SK-N-SH (cell line): ENCODE measurements at regions not wholly inside any gene's neighbourhood (a gene's known extent, or its start where the extent isn't known, plus 50 kb on each side); places are given as distances from the start of the nearest gene placed in this dataset.

Experiments used
- CTCF ChIA-PET: fragments of 300-600, 350-600 bp; formaldehyde crosslinking; extraction: SDS; loops from one replicate; lab custom pipeline; 2021; lab: Yijun Ruan, JAX
- POLR2A ChIA-PET: fragments of 350-600 bp; sonication (Branson Sonifier 250); formaldehyde crosslinking; extraction: SDS; loops from one replicate; lab custom pipeline; 2020; ENCODE audit warnings: antibody characterized with exemption, inconsistent platforms; lab: Yijun Ruan, JAX
- DNase-seq: peaks from one replicate; pipeline ENCODE4 v3.0.0; 2012
- H2AFZ ChIP-seq: fragments of 200-600 bp; sonication (generic); 2 replicates; pipeline ENCODE4 v1.8.1; 2016; ENCODE audit warnings: antibody characterized with exemption, mild to moderate bottlenecking, low read depth
- H3F3A ChIP-seq: fragments of 200-600 bp; sonication (generic); replicated peaks from 2 replicates; pipeline ENCODE3; 2016; ENCODE audit warnings: antibody characterized with exemption, mild to moderate bottlenecking; ENCODE audit not compliant: insufficient read depth
- H3K27ac ChIP-seq, 2 experiments: fragments of 200-500 bp in 1 of 2; fragments of 200-600 bp in 1 of 2; sonication (Bioruptor generic) in 1 of 2; sonication (generic), shearing (Covaris generic) in 1 of 2; 2 replicates each; pipeline versions ENCODE4 v1.5.1 to v1.6.1; 2014 to 2016; ENCODE audit warnings: low read depth in 2 of 2, inconsistent platforms in 1 of 2, low read length in 1 of 2, mild to moderate bottlenecking in 1 of 2, mixed read lengths in 1 of 2
- H3K27me3 ChIP-seq: fragments of 200-600 bp; sonication (generic), shearing (Covaris generic); 2 replicates; pipeline ENCODE4 v1.6.1; 2016; ENCODE audit warnings: mixed run types; ENCODE audit not compliant: insufficient read depth
- H3K36me3 ChIP-seq, 2 experiments: fragments of 200-500 bp in 1 of 2; fragments of 200-600 bp in 1 of 2; sonication (Bioruptor generic) in 1 of 2; sonication (generic) in 1 of 2; replicated peaks in 1 of 2; 2 replicates each; pipeline versions ENCODE3 to v1.5.1; 2014 to 2016; ENCODE audit warnings: low read length in 1 of 2, mild to moderate bottlenecking in 1 of 2; ENCODE audit not compliant: insufficient read depth in 2 of 2, control insufficient read depth in 1 of 2
- H3K4me1 ChIP-seq, 2 experiments: fragments of 200-500 bp in 1 of 2; fragments of 200-600 bp in 1 of 2; sonication (Bioruptor generic) in 1 of 2; sonication (generic), shearing (Covaris generic) in 1 of 2; 2 replicates each; pipeline versions ENCODE4 v1.5.1 to v1.6.1; 2014 to 2016; ENCODE audit warnings: low read depth in 1 of 2, low read length in 1 of 2, mixed run types in 1 of 2; ENCODE audit not compliant: insufficient read depth in 2 of 2, control insufficient read depth in 1 of 2
- H3K4me2 ChIP-seq: fragments of 200-600 bp; sonication (generic), shearing (Covaris generic); 2 replicates; pipeline ENCODE4 v1.6.1; 2017; ENCODE audit warnings: mixed run types
- H3K4me3 ChIP-seq, 2 experiments: fragments of 200-500 bp in 1 of 2; fragments of 200-600 bp in 1 of 2; sonication (Bioruptor generic) in 1 of 2; sonication (generic), shearing (Covaris generic) in 1 of 2; 2 replicates each; pipeline versions ENCODE4 v1.5.1 to v1.8.1; 2014 to 2016; ENCODE audit warnings: low read depth in 2 of 2, inconsistent platforms in 1 of 2, low read length in 1 of 2, mild to moderate bottlenecking in 1 of 2, mixed read lengths in 1 of 2, moderate library complexity in 1 of 2
- H3K79me2 ChIP-seq: fragments of 200-600 bp; sonication (generic); 2 replicates; pipeline ENCODE4 v1.8.1; 2017; ENCODE audit warnings: mild to moderate bottlenecking; ENCODE audit not compliant: insufficient read depth
- H3K9ac ChIP-seq: fragments of 200-600 bp; sonication (generic); 2 replicates; pipeline ENCODE4 v1.6.1; 2017; ENCODE audit warnings: mixed run types
- H3K9me2 ChIP-seq: fragments of 200-600 bp; sonication (generic); 2 replicates; pipeline ENCODE4 v1.6.1; 2017; ENCODE audit warnings: mixed run types
- H3K9me3 ChIP-seq: fragments of 200-600 bp; sonication (generic); 2 replicates; pipeline ENCODE4 v1.6.1; 2017; ENCODE audit warnings: mixed run types, mild to moderate bottlenecking, moderate library complexity
- H4K20me1 ChIP-seq: fragments of 200-600 bp; sonication (generic); 2 replicates; pipeline ENCODE4 v1.6.1; 2017; ENCODE audit warnings: mild to moderate bottlenecking, mixed run types; ENCODE audit not compliant: insufficient read depth
- CHD2 ChIP-seq: fragments of 150-350 bp; IDR thresholded peaks from 2 replicates; pipeline ENCODE4 v1.6.1; 2018; ENCODE audit warnings: low read length; ENCODE audit not compliant: partially characterized antibody
- EP300 ChIP-seq, 2 experiments: IDR thresholded peaks; 2 replicates each; pipeline versions ENCODE4 v1.4.0 to v1.6.1; 2012; ENCODE audit warnings: borderline replicate concordance in 1 of 2, low read depth in 1 of 2, low read length in 1 of 2
- FOXM1 ChIP-seq: IDR thresholded peaks from 2 replicates; pipeline ENCODE4 v1.4.0; 2012; ENCODE audit warnings: low read depth, mild to moderate bottlenecking
- GABPA ChIP-seq: IDR thresholded peaks from 2 replicates; pipeline ENCODE4 v1.4.0; 2012; ENCODE audit warnings: low read depth, mild to moderate bottlenecking
- JUND ChIP-seq: IDR thresholded peaks from 2 replicates; pipeline ENCODE4 v1.4.0; 2012
- MAX ChIP-seq: IDR thresholded peaks from 2 replicates; pipeline ENCODE4 v1.4.0; 2012; ENCODE audit warnings: low read depth
- MEF2A ChIP-seq: IDR thresholded peaks from 2 replicates; pipeline ENCODE4 v1.4.0; 2012; ENCODE audit warnings: low read depth, borderline replicate concordance
- PBX3 ChIP-seq: IDR thresholded peaks from 2 replicates; pipeline ENCODE4; 2012
- POLR2AphosphoS5 ChIP-seq: IDR thresholded peaks from 2 replicates; pipeline ENCODE4 v1.6.1; 2012; ENCODE audit warnings: low read depth, low read length
- RCOR1 ChIP-seq: fragments of 150-350 bp; IDR thresholded peaks from 2 replicates; pipeline ENCODE4 v1.6.1; 2017; ENCODE audit warnings: antibody characterized with exemption, low read length
- RFX5 ChIP-seq: IDR thresholded peaks from 2 replicates; pipeline ENCODE4 v1.6.1; 2012; ENCODE audit warnings: mild to moderate bottlenecking, improper control_type of control experiment, low read length
- SMC3 ChIP-seq: IDR thresholded peaks from 2 replicates; pipeline ENCODE4 v1.6.1; 2012; ENCODE audit warnings: low read depth, low read length, improper control_type of control experiment
- TCF12 ChIP-seq: IDR thresholded peaks from 2 replicates; pipeline ENCODE4 v1.4.0; 2012
- TEAD4 ChIP-seq: IDR thresholded peaks from 2 replicates; pipeline ENCODE4 v1.4.0; 2012; ENCODE audit warnings: mild to moderate bottlenecking, borderline replicate concordance; ENCODE audit not compliant: insufficient read depth
- USF1 ChIP-seq: IDR thresholded peaks from 2 replicates; pipeline ENCODE4 v1.4.0; 2012; ENCODE audit warnings: low read depth, borderline replicate concordance
- WGBS: methylation state at CpG from one replicate; pipeline ENCODE4 v1.1.6; 2017; ENCODE audit warnings: low lambda C conversion rate; 5-methylcytosine and 5-hydroxymethylcytosine counted together

GRCh38 chr14:27270716-27271115 is 672.9 kb upstream of the NOVA1 start:
- Histone ChIP-seq H3K9me3 (no peaks in the 10 kb centered on the region), H3K9me2 (no peaks in the 10 kb centered on the region), H3K79me2 (no peaks in the 10 kb centered on the region), H3K36me3 (no peaks in the 10 kb centered on the region), H2AFZ (no peak overlapping the region), H3K9ac (no peak overlapping the region), H3K4me3 (no peak overlapping the region), H3F3A (no peaks in the 10 kb centered on the region), H3K27ac (no peak overlapping the region), H4K20me1 (no peaks in the 10 kb centered on the region), H3K27me3 (no peaks in the 10 kb centered on the region), H3K4me1 (no peaks in the 10 kb centered on the region; a peak in 1 of 4 replicates), H3K4me2 (no peak overlapping the region)
- ChIA-PET POLR2A (no interaction called here), CTCF (interaction anchor here (0.8 to 0.9 kb wide), 2 partner anchors 18 to 25 kb away, joined by 3 read pairs; no protein-coding TSS in a partner anchor)
- 8% methylated on average over 6 of the region's 6 CpGs for WGBS
- TF ChIP-seq USF1 = no peak
- TF ChIP-seq FOXM1 = no peak
- TF ChIP-seq JUND = no peak
- TF ChIP-seq MAX = no peak
- TF ChIP-seq RCOR1 = no peak
- no peak for DNase-seq

GRCh38 chr14:27278341-27278740 is 680.5 kb upstream of the NOVA1 start:
- no peak overlapping the region for H3K27ac ChIP-seq
- no peak overlapping the region for H3K4me2 ChIP-seq
- CTCF ChIA-PET = interaction anchor here (1.5 kb wide), 1 partner anchor 10 kb away, joined by 3 read pairs; no protein-coding TSS in a partner anchor
- H3K4me1 ChIP-seq = no peaks in the 10 kb centered on the region
- no peak overlapping the region for H3K4me3 ChIP-seq
- POLR2A ChIA-PET = no interaction called here
- no peaks in the 10 kb centered on the region for H3F3A ChIP-seq
- H3K36me3 ChIP-seq = no peaks in the 10 kb centered on the region
- WGBS = 13% methylated on average over 2 of the region's 2 CpGs
- H3K79me2 ChIP-seq = no peaks in the 10 kb centered on the region
- no peak for DNase-seq
- no peaks in the 10 kb centered on the region for H4K20me1 ChIP-seq
- TF ChIP-seq FOXM1 (no peak), CHD2 (no peak), GABPA (no peak), TCF12 (no peak), SMC3 (no peak), EP300 (IDR thresholded peaks at IDR 0.05; ENCODE audit: borderline replicate concordance in 1 of 2, low read depth in 1 of 2, low read length in 1 of 2) (no peak), MAX (no peak), POLR2AphosphoS5 (no peak), TEAD4 (no peak), MEF2A (no peak), RFX5 (no peak), PBX3 (no peak)
- H3K27me3 ChIP-seq = no peaks in the 10 kb centered on the region
- H3K9ac ChIP-seq = no peak overlapping the region
- H3K9me2 ChIP-seq = 0 out of 2 replicates have a peak, but pooled peaks cover 3% of the 10 kb centered on the region
- no peak overlapping the region for H2AFZ ChIP-seq
- H3K9me3 ChIP-seq = no peaks in the 10 kb centered on the region
